Lung (tissue), 11 donors: ENCODE measurements at regions not wholly inside any gene's neighbourhood (a gene's known extent, or its start where the extent isn't known, plus 50 kb on each side); places are given as distances from the start of the nearest gene placed in this dataset.
A peak's percentile ranks its signal among the peaks of the same experiment; 100 is the strongest.

Experiments used
- ATAC-seq: fragments of 200-7000 bp; cut with Tn5 transposase; one replicate; pipeline ENCODE4 v1.9.1; 2020; ENCODE audit warnings: moderate number of reproducible peaks; ENCODE audit not compliant: insufficient read depth, low FRiP score
- DNase-seq, 3 donors: peaks; one replicate each; pipeline ENCODE4 v3.0.0-alpha.2; 2013 to 2017
- H3K27ac ChIP-seq, 2 donors: one replicate each; pipeline ENCODE4 v1.5.1; 2013; ENCODE audit warnings: mild to moderate bottlenecking in 2 of 2, moderate library complexity in 2 of 2, control low read depth in 1 of 2, inconsistent platforms in 1 of 2, low read depth in 1 of 2, low read length in 1 of 2
- H3K27me3 ChIP-seq, 3 donors: one replicate each; pipeline ENCODE4 v1.5.1; 2013; ENCODE audit warnings: low read length in 2 of 3; ENCODE audit not compliant: control insufficient read depth in 3 of 3, insufficient read depth in 3 of 3
- H3K36me3 ChIP-seq, 4 donors: one replicate each; pipeline ENCODE4 v1.5.1; 2013; ENCODE audit warnings: low read length in 4 of 4, mild to moderate bottlenecking in 1 of 4, moderate library complexity in 1 of 4; ENCODE audit not compliant: control insufficient read depth in 4 of 4, insufficient read depth in 4 of 4
- H3K4me1 ChIP-seq, 5 donors: one replicate each; pipeline ENCODE4 v1.5.1; 2013; ENCODE audit warnings: low read length in 5 of 5, mild to moderate bottlenecking in 2 of 5, moderate library complexity in 1 of 5; ENCODE audit not compliant: control insufficient read depth in 5 of 5, insufficient read depth in 5 of 5
- H3K4me3 ChIP-seq: one replicate; pipeline ENCODE4 v1.5.1; 2013; ENCODE audit warnings: mild to moderate bottlenecking, control low read depth, moderate library complexity
- H3K9ac ChIP-seq, 2 donors: one replicate each; pipeline ENCODE4 v1.5.1; 2013; ENCODE audit warnings: low read length in 2 of 2, control low read depth in 1 of 2; ENCODE audit not compliant: insufficient read depth in 1 of 2
- H3K9me3 ChIP-seq, 4 donors: one replicate each; pipeline ENCODE4 v1.5.1; 2013; ENCODE audit warnings: low read length in 3 of 4, mild to moderate bottlenecking in 1 of 4, moderate library complexity in 1 of 4; ENCODE audit not compliant: control insufficient read depth in 4 of 4, insufficient read depth in 3 of 4
- CTCF ChIP-seq: IDR thresholded peaks from 2 replicates; pipeline ENCODE4 v1.5.1; 2012; ENCODE audit warnings: mild to moderate bottlenecking; ENCODE audit errors: control extremely low read depth, extremely low read depth
- WGBS, 2 donors: extraction: QIAGEN DNeasy Blood & Tissue Kit; methylation state at CpG; one replicate each; pipeline ENCODE4 v1.1.7; 2013; 5-methylcytosine and 5-hydroxymethylcytosine counted together
- donor health status: control.
- donor health status: control.
- donor health status: Bipolar disorder and iron deficiency.
- donor health status: healthy.
- donor health status: DM: yes; HTN: yes; CAD: no.

- no peak for ATAC-seq
- no peak overlapping the region for H3K27ac ChIP-seq
- no peak for TF ChIP-seq CTCF
- DNase-seq, result no peak
- no peak overlapping the region for H3K9ac ChIP-seq
- WGBS, 2 donors, result 97% methylated on average over 3 of the region's 3 CpGs
- H3K36me3 ChIP-seq, result no peaks in the 10 kb centered on the region
- no peak overlapping the region for H3K4me3 ChIP-seq
- no peaks in the 10 kb centered on the region for H3K4me1 ChIP-seq
- no peaks in the 10 kb centered on the region for H3K9me3 ChIP-seq
- H3K27me3 ChIP-seq, result no peaks in the 10 kb centered on the region
These were observed 67.6 kb upstream of the ANKFN1 start for GRCh38 chr17:56085576-56086267.

GRCh38 chr17:56087199-56087598 lies 66.1 kb upstream of the ANKFN1 start:
- no peaks in the 10 kb centered on the region for H3K36me3 ChIP-seq
- H3K4me3 ChIP-seq, result no peak overlapping the region
- H3K27ac ChIP-seq, result no peak overlapping the region
- DNase-seq, result no peak
- no peak for TF ChIP-seq CTCF
- ATAC-seq, result no peak
- H3K27me3 ChIP-seq, result no peaks in the 10 kb centered on the region
- H3K4me1 ChIP-seq, result no peaks in the 10 kb centered on the region
- no peaks in the 10 kb centered on the region for H3K9me3 ChIP-seq
- 63 to 69% methylated on average over 3 of the region's 3 CpGs for WGBS, 2 donors
- no peak overlapping the region for H3K9ac ChIP-seq

- Histone ChIP-seq H3K27ac (no peak overlapping the region), H3K9ac (no peak overlapping the region), H3K27me3 (no peaks in the 10 kb centered on the region), H3K36me3 (no peaks in the 10 kb centered on the region), H3K4me1 (no peaks in the 10 kb centered on the region), H3K9me3 (no peaks in the 10 kb centered on the region), H3K4me3 (no peak overlapping the region)
- DNase-seq (peak in 1 of 3 donors; percentile 6), ATAC-seq (no peak)
- 70 to 77% methylated on average over 3 of the region's 3 CpGs for WGBS, 2 donors
- TF ChIP-seq CTCF, result no peak
These were observed 57.1 kb upstream of the ANKFN1 start for GRCh38 chr17:56096026-56096810.
